Amygdala (tissue), 56 donors: ENCODE measurements at regions not wholly inside any gene's neighbourhood (a gene's known extent, or its start where the extent isn't known, plus 50 kb on each side); places are given as distances from the start of the nearest gene placed in this dataset.
"Not testable (repeated sequence)": the region's sequence is repeated elsewhere in the genome, so short reads cannot be mapped to it uniquely, and the experiment has no call there.

Experiments
- DNase-seq, 56 donors: peaks; one replicate each; lab custom pipeline; 2025; lab: John Stamatoyannopoulos, UW

DNA sequence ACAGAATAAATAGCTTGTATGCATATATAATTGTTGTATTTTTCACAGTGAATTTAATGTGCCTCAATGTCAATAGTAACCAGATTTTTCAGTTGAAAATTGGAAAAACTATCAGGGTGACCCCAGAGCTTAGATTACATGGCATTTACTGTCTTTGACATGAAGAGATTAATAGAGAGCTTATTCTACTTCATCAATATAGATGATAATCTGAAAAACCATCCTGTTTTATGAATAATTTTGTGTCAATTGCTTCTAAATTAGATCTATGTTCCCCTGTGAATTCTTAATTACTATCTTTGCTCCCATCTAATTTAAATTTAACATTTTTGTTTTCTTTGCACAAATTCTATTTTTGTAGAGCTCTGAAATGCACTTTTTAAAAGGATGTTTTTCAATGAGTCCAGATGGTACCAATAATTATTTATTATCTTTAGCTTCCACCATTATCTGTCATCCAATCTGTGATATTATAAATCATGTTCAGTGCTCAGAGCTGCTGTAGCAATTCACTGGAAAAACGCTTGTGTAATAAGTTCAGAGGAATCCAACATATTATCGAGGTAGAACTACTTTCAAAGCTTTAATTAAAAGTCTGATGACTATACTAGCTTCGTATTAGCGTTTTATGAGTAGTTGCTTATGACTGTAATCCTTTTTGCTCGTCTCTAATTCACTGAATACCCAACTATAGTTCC is 291.4 kb downstream of the JRKL start:
- DNase-seq = no peak

DNA sequence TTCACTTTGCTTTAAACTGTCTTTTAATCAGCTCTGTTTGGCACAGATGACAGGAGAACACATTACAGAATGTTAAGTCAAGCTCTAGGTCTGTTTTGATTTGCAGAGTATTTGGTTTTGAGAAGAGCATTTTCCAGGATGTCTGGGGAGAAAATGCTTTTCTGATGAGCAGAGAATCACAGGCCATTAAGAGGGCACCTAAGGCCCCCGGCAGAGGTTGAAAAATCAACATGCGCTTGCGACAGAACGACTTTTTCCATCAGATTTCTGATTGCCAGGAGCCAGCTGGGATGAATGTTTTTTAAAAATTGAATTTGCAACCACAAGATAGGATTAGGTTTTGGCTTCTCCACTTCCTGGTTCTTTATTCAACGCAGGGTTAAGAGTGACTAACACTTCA is 304.5 kb downstream of the JRKL start:
- no peak for DNase-seq

DNA sequence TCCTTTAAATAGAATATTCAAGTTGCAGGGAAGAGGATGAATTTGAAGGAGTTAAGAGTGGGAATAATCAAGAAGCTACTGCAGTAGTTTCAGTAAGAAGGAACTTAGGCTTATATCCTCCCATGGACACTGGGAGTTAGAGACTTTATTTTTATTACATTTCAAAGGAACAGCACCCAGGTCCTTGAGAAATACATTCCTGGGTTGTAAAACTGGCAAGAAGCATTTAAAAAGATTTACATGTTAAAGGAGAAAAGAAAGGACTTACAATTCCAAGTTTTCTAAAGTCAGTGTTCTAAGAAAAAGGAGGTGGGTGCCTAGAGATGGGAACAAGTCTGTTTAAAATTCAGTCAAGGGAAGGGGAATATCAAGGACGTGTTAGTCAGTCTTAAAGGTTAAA is 306.9 kb downstream of the JRKL start:
- DNase-seq = no peak

DNA sequence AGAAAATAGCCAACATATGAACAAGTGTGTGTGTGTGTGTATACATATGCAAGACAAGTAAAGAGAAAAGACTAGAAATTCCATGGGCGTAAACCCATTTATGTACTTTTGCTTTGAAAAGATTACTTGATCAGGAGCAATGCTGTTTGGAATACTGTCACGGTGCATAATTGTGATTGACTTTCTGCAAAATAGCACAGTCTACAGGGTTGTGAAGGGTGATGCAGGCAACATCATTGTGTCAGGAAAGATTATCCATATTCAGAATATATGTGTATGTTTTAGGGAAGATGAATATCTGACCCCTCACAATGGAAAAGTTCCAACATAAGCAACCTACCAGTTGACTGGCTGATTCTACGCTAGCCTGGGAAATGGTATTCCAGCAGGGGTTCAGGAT is 307.7 kb downstream of the JRKL start:
- DNase-seq = no peak

DNA sequence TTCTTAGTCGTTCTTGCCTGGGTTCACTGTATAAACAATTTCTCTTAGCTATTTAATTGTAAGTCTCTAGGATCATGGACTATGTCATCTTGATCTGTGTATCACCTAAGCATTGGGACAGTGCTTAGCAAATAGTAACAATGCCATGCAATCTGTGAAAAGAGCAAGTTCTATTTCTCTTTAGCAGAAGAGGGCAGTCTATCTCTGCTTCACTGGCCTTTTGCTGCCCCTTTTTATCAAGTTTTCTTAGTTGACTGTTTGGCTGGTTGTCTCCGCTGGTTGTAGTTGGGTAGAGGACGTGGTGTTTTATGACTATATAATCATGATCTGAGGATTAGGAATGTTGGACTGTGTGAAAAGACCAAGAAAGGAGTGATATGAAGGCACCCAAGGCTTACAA is 315.0 kb downstream of the JRKL start:
- DNase-seq = no peak

- no peak for DNase-seq
Observed at GRCh38 chr11:96706761-96707160, 316.9 kb downstream of the JRKL start.

- DNase-seq = no peak
Observed at GRCh38 chr11:96707273-96707672, 317.5 kb downstream of the JRKL start.

GRCh38 chr11:96708219-96708878 is 318.5 kb downstream of the JRKL start:
- DNase-seq = no peak

DNA sequence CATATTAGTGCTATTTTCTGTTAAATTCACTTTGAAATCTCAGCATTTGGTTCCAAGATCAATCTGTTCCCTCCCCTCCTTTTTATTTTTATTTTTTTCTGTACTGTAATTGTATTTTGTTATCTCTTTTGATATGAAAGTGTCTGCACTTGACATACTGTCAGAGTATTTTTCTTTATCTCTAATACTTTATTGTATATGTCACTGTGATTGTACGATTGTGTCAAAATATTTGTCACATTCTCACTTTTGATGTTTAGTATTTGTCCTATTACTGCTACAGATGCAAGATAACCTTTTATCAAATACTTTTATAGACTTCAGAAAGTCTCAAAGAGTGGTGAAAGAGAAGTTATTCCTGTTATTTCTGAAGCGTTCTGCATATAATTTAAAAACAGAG is 323.5 kb downstream of the JRKL start:
- no peak for DNase-seq

- no peak for DNase-seq
Observed at GRCh38 chr11:96714689-96715088, 324.9 kb downstream of the JRKL start.

- DNase-seq = no peak
Observed at GRCh38 chr11:96715208-96715607, 325.4 kb downstream of the JRKL start.

DNA sequence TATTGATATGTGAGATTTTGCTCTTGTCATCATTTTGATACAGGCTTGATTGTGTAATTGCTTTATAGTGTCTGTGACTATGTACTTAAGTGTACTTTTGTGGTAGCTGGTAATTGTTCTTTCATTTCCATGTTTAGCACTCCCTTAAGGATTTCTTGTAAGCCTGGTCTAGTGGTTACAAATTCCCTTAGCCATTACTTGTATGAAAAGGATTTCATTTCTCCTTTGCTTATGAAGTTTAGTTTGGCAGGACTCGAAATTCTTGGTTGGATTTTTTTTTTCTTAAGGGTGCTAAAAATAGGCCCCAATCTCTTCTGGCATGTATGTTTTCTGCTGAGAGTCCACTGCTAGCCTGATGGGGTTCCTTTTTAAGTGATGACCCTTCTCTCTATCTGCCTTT is 346.8 kb downstream of the JRKL start:
- no peak for DNase-seq

DNA sequence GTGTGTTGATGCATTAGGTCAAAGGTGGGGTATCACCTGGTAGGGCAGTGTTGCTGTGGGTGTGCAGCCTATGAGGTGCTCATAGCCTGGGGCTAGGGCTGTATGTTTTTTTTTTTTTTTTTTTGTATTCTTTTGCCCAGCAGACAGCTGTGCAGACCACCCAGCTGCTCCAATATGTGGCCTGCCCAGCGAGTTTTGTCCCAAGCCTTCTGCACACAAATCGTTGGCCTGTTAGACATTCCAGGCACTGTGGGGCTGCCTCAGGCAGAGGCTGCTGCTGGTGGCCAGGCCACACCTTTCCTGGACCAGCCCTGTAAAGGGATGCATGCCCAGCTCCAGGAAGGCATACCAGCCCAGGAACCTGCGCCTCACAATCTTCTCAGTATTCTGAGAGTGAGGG is 348.5 kb downstream of the JRKL start:
- DNase-seq = no peak

GRCh38 chr11:96741068-96741467 is 351.3 kb downstream of the JRKL start:
- DNase-seq = no peak

- DNase-seq = no peak
Observed at GRCh38 chr11:96744697-96745096, 354.9 kb downstream of the JRKL start.

DNA sequence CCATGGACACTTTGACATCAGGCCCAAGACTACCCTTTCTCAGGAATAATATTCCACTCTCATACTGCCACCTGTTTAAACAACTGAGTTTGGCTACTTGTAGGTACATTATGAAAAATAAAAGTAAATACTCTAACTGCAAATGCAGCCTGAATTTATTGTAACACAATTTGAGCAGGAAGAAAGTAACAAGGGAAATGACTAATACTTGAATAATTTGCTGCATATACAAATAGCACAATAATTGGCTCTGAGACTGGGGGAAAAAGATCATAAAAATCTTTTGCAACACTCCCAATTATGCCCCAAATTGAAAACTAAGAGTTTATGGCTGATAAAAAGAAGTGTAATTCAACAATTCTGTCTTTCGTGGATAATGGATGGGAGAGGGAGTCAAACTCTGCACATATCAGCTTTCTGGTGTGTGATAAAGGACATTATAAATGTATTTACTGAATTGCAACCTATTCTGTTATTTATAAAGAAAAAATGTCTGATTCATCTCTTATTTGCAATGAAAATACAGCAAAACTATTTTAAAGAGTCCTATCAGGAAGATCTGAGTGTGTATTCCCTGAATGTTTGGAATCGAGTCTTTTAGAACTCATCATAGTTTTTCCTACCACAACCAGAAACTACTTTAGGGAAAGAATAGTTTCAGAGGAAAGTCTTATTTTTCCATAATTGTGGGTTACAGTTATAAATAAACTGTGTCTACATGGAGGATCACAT is 359.0 kb downstream of the JRKL start:
- DNase-seq = no peak

DNA sequence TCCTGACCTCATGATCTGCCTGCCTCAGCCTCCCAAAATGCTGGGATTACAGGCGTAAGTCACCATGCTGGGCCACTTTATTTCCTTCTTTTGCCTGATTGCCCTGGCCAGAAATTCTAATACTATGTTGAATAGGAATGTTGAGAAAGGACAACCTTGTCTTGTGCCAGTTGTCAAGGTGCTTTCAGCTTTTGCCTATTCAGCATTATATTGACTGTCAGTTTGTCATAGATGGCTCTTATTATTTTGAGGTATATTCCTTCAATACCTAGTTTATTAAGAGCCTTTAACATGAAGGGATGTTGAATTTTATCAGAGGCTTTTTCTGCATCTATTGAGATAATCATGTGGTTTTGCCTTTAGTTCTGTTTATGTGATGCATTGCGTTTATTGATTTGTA is 362.0 kb downstream of the JRKL start:
- DNase-seq = not testable (repeated sequence)

- no peak for DNase-seq
Observed at GRCh38 chr11:96752221-96752620, 362.4 kb downstream of the JRKL start.

- no peak for DNase-seq
Observed at GRCh38 chr11:96753997-96754396, 364.2 kb downstream of the JRKL start.

DNA sequence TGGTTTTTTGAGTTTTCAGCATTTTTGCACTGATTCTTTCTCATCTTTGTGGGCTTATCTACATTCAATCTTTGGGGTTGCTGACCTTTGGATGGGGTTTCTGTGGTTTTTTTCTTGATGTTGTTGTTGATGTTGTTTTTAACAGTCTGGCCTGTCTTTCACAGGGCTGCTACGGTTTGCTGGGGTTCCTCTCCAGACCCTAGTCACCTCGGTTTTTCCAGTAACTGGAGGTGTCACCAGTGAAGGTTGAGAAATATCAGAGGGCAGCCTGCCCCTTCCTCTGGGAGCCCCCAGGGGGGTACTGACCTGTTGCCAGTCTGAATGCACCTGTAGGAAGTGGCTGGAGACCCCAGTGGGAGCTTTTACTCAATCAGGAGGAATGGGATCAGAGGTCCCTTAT is 365.4 kb downstream of the JRKL start:
- DNase-seq = no peak

GRCh38 chr11:96755752-96756151 is 365.9 kb downstream of the JRKL start:
- DNase-seq = no peak

DNA sequence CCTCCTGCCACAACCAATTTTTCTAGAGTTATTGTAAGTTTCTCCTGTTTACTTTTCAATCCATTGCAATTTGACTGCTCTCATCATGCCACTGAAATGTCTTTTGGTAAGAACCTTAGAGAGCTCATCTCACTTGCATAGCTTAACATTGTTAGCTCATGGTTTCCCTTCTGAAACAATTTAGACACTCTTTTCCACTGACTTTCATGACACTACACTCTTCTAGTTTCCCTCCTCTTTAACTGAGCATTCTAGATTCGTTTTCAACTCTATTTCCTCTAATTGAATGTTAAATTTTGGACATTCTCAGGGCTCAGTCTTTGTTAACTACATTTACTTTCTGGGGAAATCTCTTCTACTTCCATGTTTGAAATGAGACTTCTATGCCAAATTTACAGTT is 369.1 kb downstream of the JRKL start:
- DNase-seq = no peak
